PC-9 (cell line): ENCODE measurements at regions not wholly inside any gene's neighbourhood (a gene's known extent, or its start where the extent isn't known, plus 50 kb on each side); places are given as distances from the start of the nearest gene placed in this dataset.

Experiments
- CTCF ChIP-seq: fragments of 200-600 bp; sonication (generic); conservative IDR thresholded peaks from 2 replicates; pipeline ENCODE4 v1.6.1; 2017; ENCODE audit warnings: mixed run types, antibody characterized with exemption, mild to moderate bottlenecking, moderate library complexity
- EZH2 ChIP-seq: fragments of 200-600 bp; sonication (generic); IDR thresholded peaks from 2 replicates; pipeline ENCODE4 v1.8.0; 2017; ENCODE audit warnings: antibody characterized with exemption, low read depth

- TF ChIP-seq CTCF (no peak), EZH2 (no peak)
Measured at GRCh38 chr10:29785701-29786100, 150.9 kb upstream of the SVIL start.
